Adrenal gland (tissue), 9 donors: ENCODE measurements at regions not wholly inside any gene's neighbourhood (a gene's known extent, or its start where the extent isn't known, plus 50 kb on each side); places are given as distances from the start of the nearest gene placed in this dataset.

ENCODE experiments used
- DNase-seq, 7 donors: peaks; one replicate each; pipeline ENCODE4 v3.0.0-alpha.2; 2019 to 2020
- H3K27ac ChIP-seq, 5 donors: fragments of 200-600 bp; sonication (generic) in 4 of 5; 1 replicate in 3 of 5; 2 replicates in 2 of 5; pipeline versions ENCODE4 v1.5.1 to v1.8.0; 2016 to 2020; ENCODE audit warnings: mild to moderate bottlenecking in 1 of 5
- H3K27me3 ChIP-seq: fragments of 200-600 bp; 2 replicates; pipeline ENCODE4 v1.8.0; 2021
- H3K36me3 ChIP-seq, 2 donors: fragments of 200-600 bp; replicated peaks in 1 of 2; 1 replicate in 1 of 2; 2 replicates in 1 of 2; pipeline versions ENCODE4 v1.5.1 to v1.8.0; 2018 to 2022
- H3K4me1 ChIP-seq, 2 donors: fragments of 200-600 bp; replicated peaks in 1 of 2; 1 replicate in 1 of 2; 2 replicates in 1 of 2; pipeline versions ENCODE4 v1.5.1 to v1.8.0; 2018 to 2021
- H3K4me3 ChIP-seq, 4 donors: fragments of 200-600 bp; sonication (generic) in 3 of 4; one replicate each; pipeline ENCODE4 v1.5.1; 2016 to 2018
- H3K9me3 ChIP-seq, 3 donors: fragments of 200-600 bp; sonication (generic) in 1 of 3; replicated peaks in 1 of 3; 1 replicate in 2 of 3; 2 replicates in 1 of 3; pipeline versions ENCODE4 v1.5.1 to v1.8.0; 2016 to 2021
- CTCF ChIP-seq, 6 experiments: fragments of 450-650 bp in 4 of 6; fragments of 200-600 bp in 2 of 6; sonication (generic) in 1 of 6; IDR thresholded peaks; 1 replicate in 5 of 6; 2 replicates in 1 of 6; pipeline versions ENCODE4 v1.5.1 to v1.8.0; 2016 to 2021; ENCODE audit warnings: antibody characterized with exemption in 6 of 6, mild to moderate bottlenecking in 2 of 6, moderate library complexity in 1 of 6
- POLR2A ChIP-seq, 2 donors: fragments of 450-650 bp; IDR thresholded peaks; one replicate each; pipeline ENCODE4 v1.6.1; 2017; ENCODE audit warnings: antibody characterized with exemption in 2 of 2, mild to moderate bottlenecking in 2 of 2, moderate library complexity in 1 of 2
- WGBS, 4 donors: extraction: QIAGEN DNeasy Blood & Tissue Kit in 2 of 4; methylation state at CpG; one replicate each; pipeline versions ENCODE4 v1.1.5 to v1.1.7; 2013 to 2017; 5-methylcytosine and 5-hydroxymethylcytosine counted together
- intact Hi-C, 2 donors: fragments of 100-400 bp; cut with DNase I; formaldehyde crosslinking; loops; one replicate each; pipeline versions ENCODE4 v1.14.1 to v1.15.0; 2022 to 2023
- donor health status: healthy with polysubstance abuse.
- donor health status: Bipolar disorder and iron deficiency.
- donor health status: DM: yes; HTN: yes; CAD: no.
- donor health status: DM: no; HTN: no; CAD: no.
- donor health status: DM: no; HTN: no; CAD: no.

GRCh38 chr1:115436596-115436995 lies 98.5 kb upstream of the NGF start:
- Histone ChIP-seq H3K36me3 (no peaks in the 10 kb centered on the region), H3K4me1 (no peaks in the 10 kb centered on the region), H3K27me3 (no peaks in the 10 kb centered on the region), H3K27ac (no peak overlapping the region), H3K9me3 (no peaks in the 10 kb centered on the region), H3K4me3 (no peak overlapping the region)
- no peak for DNase-seq
- TF ChIP-seq CTCF (IDR thresholded peaks at IDR 0.05) (no peak), POLR2A (IDR thresholded peaks at IDR 0.05) (no peak)
- intact Hi-C loops = no loop called here

- 58 to 79% (median 69%) methylated on average over 6 of the region's 6 CpGs for WGBS, 4 donors
- H3K4me1 ChIP-seq = no peaks in the 10 kb centered on the region
- no peaks in the 10 kb centered on the region for H3K36me3 ChIP-seq
- no peaks in the 10 kb centered on the region for H3K9me3 ChIP-seq
- H3K27ac ChIP-seq = peak overlapping the region in 1 of 5 donors; percentile 44
- peak in 5 of 7 donors; percentile 8 to 60 (median 28) for DNase-seq
- H3K4me3 ChIP-seq = no peak overlapping the region
- no peaks in the 10 kb centered on the region for H3K27me3 ChIP-seq
- intact Hi-C loops = no loop called here
- no peak for TF ChIP-seq POLR2A (IDR thresholded peaks at IDR 0.05)
- TF ChIP-seq CTCF (IDR thresholded peaks at IDR 0.05) = no peak
Measured at GRCh38 chr1:115433483-115433882, 95.4 kb upstream of the NGF start.

- intact Hi-C loops = no loop called here
- Histone ChIP-seq H3K9me3 (no peaks in the 10 kb centered on the region), H3K27me3 (no peaks in the 10 kb centered on the region), H3K4me1 (no peaks in the 10 kb centered on the region), H3K4me3 (no peak overlapping the region), H3K36me3 (no peaks in the 10 kb centered on the region), H3K27ac (peak overlapping the region in 1 of 5 donors; percentile 27)
- no peak for TF ChIP-seq CTCF (IDR thresholded peaks at IDR 0.05)
- no peak for TF ChIP-seq POLR2A (IDR thresholded peaks at IDR 0.05)
- 66 to 73% (median 72%) methylated on average over 6 of the region's 6 CpGs for WGBS, 4 donors
- DNase-seq = peak in 1 of 7 donors; percentile 23
Measured at GRCh38 chr1:115432061-115432460, 94.0 kb upstream of the NGF start.

- no peaks in the 10 kb centered on the region for H3K27me3 ChIP-seq
- intact Hi-C loops = no loop called here
- no peak overlapping the region for H3K4me3 ChIP-seq
- H3K27ac ChIP-seq = no peak overlapping the region
- peak; percentile 25 to 78 (median 66) for DNase-seq
- H3K36me3 ChIP-seq = no peaks in the 10 kb centered on the region
- TF ChIP-seq POLR2A (IDR thresholded peaks at IDR 0.05) = no peak
- WGBS, 4 donors = 51 to 62% (median 59%) methylated on average over 7 of the region's 7 CpGs
- H3K9me3 ChIP-seq = no peaks in the 10 kb centered on the region
- peaks cover 10 to 11% of the 10 kb centered on the region in 2 donors for H3K4me1 ChIP-seq
Measured at GRCh38 chr1:115430441-115431158, 92.6 kb upstream of the NGF start.

- TF ChIP-seq CTCF (IDR thresholded peaks at IDR 0.05) = no peak
- no peak for TF ChIP-seq POLR2A (IDR thresholded peaks at IDR 0.05)
- H3K4me3 ChIP-seq = no peak overlapping the region
- no peak for DNase-seq
- no peaks in the 10 kb centered on the region for H3K36me3 ChIP-seq
- H3K4me1 ChIP-seq = peaks cover 10 to 11% of the 10 kb centered on the region in 2 donors
- no peaks in the 10 kb centered on the region for H3K9me3 ChIP-seq
- H3K27me3 ChIP-seq = no peaks in the 10 kb centered on the region
- no peak overlapping the region for H3K27ac ChIP-seq
- 84 to 93% (median 88%) methylated on average over 2 of the region's 2 CpGs for WGBS, 4 donors
- intact Hi-C loops = no loop called here
Measured at GRCh38 chr1:115429884-115430283, 91.8 kb upstream of the NGF start.
